ENCODE measurements at regions not wholly inside any gene's neighbourhood (a gene's known extent, or its start where the extent isn't known, plus 50 kb on each side); places are given as distances from the start of the nearest gene placed in this dataset.
"Not testable (repeated sequence)": the region's sequence is repeated elsewhere in the genome, so short reads cannot be mapped to it uniquely, and the experiment has no call there.

- H3K36me3 Mint-ChIP-seq (ENCODE audit: low read depth); H3K9me3 Mint-ChIP-seq; H3K27ac Mint-ChIP-seq; intact Hi-C loops (cut with micrococcal nuclease); H3K4me3 Mint-ChIP-seq; H3K27me3 Mint-ChIP-seq; DNase-seq; H3K4me1 Mint-ChIP-seq: not testable (repeated sequence)
Observed at GRCh38 chr2:91503572-91503958, 2812.1 kb downstream of the RPIA start.

- H3K27me3 Mint-ChIP-seq; H3K4me3 Mint-ChIP-seq; H3K27ac Mint-ChIP-seq; H3K36me3 Mint-ChIP-seq (ENCODE audit: low read depth); intact Hi-C loops (cut with micrococcal nuclease); DNase-seq; H3K9me3 Mint-ChIP-seq; H3K4me1 Mint-ChIP-seq: not testable (repeated sequence)
Observed at GRCh38 chr2:91503959-91504741, 2812.7 kb downstream of the RPIA start.

GRCh38 chr2:91508816-91509215 lies 2817.3 kb downstream of the RPIA start:
- H3K4me3 Mint-ChIP-seq = not testable (repeated sequence)

GRCh38 chr2:91509276-91509675 lies 2817.8 kb downstream of the RPIA start:
- H3K9me3 Mint-ChIP-seq; intact Hi-C loops (cut with micrococcal nuclease); DNase-seq; H3K4me3 Mint-ChIP-seq; H3K27me3 Mint-ChIP-seq; H3K27ac Mint-ChIP-seq; H3K4me1 Mint-ChIP-seq; H3K36me3 Mint-ChIP-seq (ENCODE audit: low read depth): not testable (repeated sequence)

More at GRCh38 chr2:91508816-91509215, 2817.3 kb downstream of the RPIA start:
- DNase-seq; H3K27me3 Mint-ChIP-seq; intact Hi-C loops (cut with micrococcal nuclease); H3K36me3 Mint-ChIP-seq (ENCODE audit: low read depth); H3K27ac Mint-ChIP-seq; H3K4me1 Mint-ChIP-seq; H3K9me3 Mint-ChIP-seq: not testable (repeated sequence)

GRCh38 chr2:91511166-91511565 lies 2819.7 kb downstream of the RPIA start:
- H3K27me3 Mint-ChIP-seq; H3K4me3 Mint-ChIP-seq; H3K36me3 Mint-ChIP-seq (ENCODE audit: low read depth); intact Hi-C loops (cut with micrococcal nuclease); DNase-seq; H3K9me3 Mint-ChIP-seq; H3K4me1 Mint-ChIP-seq; H3K27ac Mint-ChIP-seq: not testable (repeated sequence)

- H3K4me1 Mint-ChIP-seq; H3K4me3 Mint-ChIP-seq; DNase-seq; H3K27ac Mint-ChIP-seq; H3K27me3 Mint-ChIP-seq; H3K36me3 Mint-ChIP-seq (ENCODE audit: low read depth); H3K9me3 Mint-ChIP-seq; intact Hi-C loops (cut with micrococcal nuclease): not testable (repeated sequence)
Observed at GRCh38 chr2:91515966-91516365, 2824.5 kb downstream of the RPIA start.

- DNase-seq; H3K4me3 Mint-ChIP-seq; H3K27me3 Mint-ChIP-seq; intact Hi-C loops (cut with micrococcal nuclease); H3K4me1 Mint-ChIP-seq; H3K9me3 Mint-ChIP-seq; H3K27ac Mint-ChIP-seq; H3K36me3 Mint-ChIP-seq (ENCODE audit: low read depth): not testable (repeated sequence)
Observed at GRCh38 chr2:91516669-91517068, 2825.2 kb downstream of the RPIA start.

GRCh38 chr2:91517846-91518245 lies 2826.4 kb downstream of the RPIA start:
- H3K27me3 Mint-ChIP-seq; H3K4me1 Mint-ChIP-seq; H3K9me3 Mint-ChIP-seq; DNase-seq; H3K4me3 Mint-ChIP-seq; intact Hi-C loops (cut with micrococcal nuclease); H3K27ac Mint-ChIP-seq; H3K36me3 Mint-ChIP-seq (ENCODE audit: low read depth): not testable (repeated sequence)

- DNase-seq; H3K4me3 Mint-ChIP-seq; H3K4me1 Mint-ChIP-seq; H3K36me3 Mint-ChIP-seq (ENCODE audit: low read depth); H3K27ac Mint-ChIP-seq; H3K9me3 Mint-ChIP-seq; H3K27me3 Mint-ChIP-seq; intact Hi-C loops (cut with micrococcal nuclease): not testable (repeated sequence)
Observed at GRCh38 chr2:91518361-91518981, 2827.0 kb downstream of the RPIA start.

- DNase-seq; H3K4me3 Mint-ChIP-seq; H3K9me3 Mint-ChIP-seq; H3K27ac Mint-ChIP-seq; intact Hi-C loops (cut with micrococcal nuclease); H3K4me1 Mint-ChIP-seq; H3K36me3 Mint-ChIP-seq (ENCODE audit: low read depth); H3K27me3 Mint-ChIP-seq: not testable (repeated sequence)
Observed at GRCh38 chr2:91519359-91519758, 2827.9 kb downstream of the RPIA start.

- H3K27me3 Mint-ChIP-seq = not testable (repeated sequence)
Observed at GRCh38 chr2:91519914-91520313, 2828.4 kb downstream of the RPIA start.

GRCh38 chr2:91520523-91520922 lies 2829.1 kb downstream of the RPIA start:
- H3K4me1 Mint-ChIP-seq; H3K9me3 Mint-ChIP-seq; H3K36me3 Mint-ChIP-seq (ENCODE audit: low read depth); H3K27ac Mint-ChIP-seq; intact Hi-C loops (cut with micrococcal nuclease); H3K4me3 Mint-ChIP-seq; H3K27me3 Mint-ChIP-seq; DNase-seq: not testable (repeated sequence)

More at GRCh38 chr2:91519914-91520313, 2828.4 kb downstream of the RPIA start:
- H3K4me3 Mint-ChIP-seq; intact Hi-C loops (cut with micrococcal nuclease); H3K9me3 Mint-ChIP-seq; H3K27ac Mint-ChIP-seq; H3K36me3 Mint-ChIP-seq (ENCODE audit: low read depth); DNase-seq; H3K4me1 Mint-ChIP-seq: not testable (repeated sequence)

GRCh38 chr2:91520972-91521535 lies 2829.6 kb downstream of the RPIA start:
- DNase-seq; H3K27me3 Mint-ChIP-seq; H3K36me3 Mint-ChIP-seq (ENCODE audit: low read depth); H3K9me3 Mint-ChIP-seq; H3K27ac Mint-ChIP-seq; H3K4me1 Mint-ChIP-seq; intact Hi-C loops (cut with micrococcal nuclease); H3K4me3 Mint-ChIP-seq: not testable (repeated sequence)

- H3K4me1 Mint-ChIP-seq; H3K9me3 Mint-ChIP-seq; H3K4me3 Mint-ChIP-seq; H3K27ac Mint-ChIP-seq; DNase-seq; H3K36me3 Mint-ChIP-seq (ENCODE audit: low read depth); intact Hi-C loops (cut with micrococcal nuclease); H3K27me3 Mint-ChIP-seq: not testable (repeated sequence)
Observed at GRCh38 chr2:91521944-91522343, 2830.5 kb downstream of the RPIA start.

All from activated CD4-positive, alpha-beta T cell treated with anti-CD3 and anti-CD28 coated beads, Interleukin-2, amount 10 ng/mL, durations not matched to agents 24 days and 14 days (primary cell).